ENCODE measurements at regions not wholly inside any gene's neighbourhood (a gene's known extent, or its start where the extent isn't known, plus 50 kb on each side); places are given as distances from the start of the nearest gene placed in this dataset.
"Not testable (repeated sequence)": the region's sequence is repeated elsewhere in the genome, so short reads cannot be mapped to it uniquely, and the experiment has no call there.

DNA sequence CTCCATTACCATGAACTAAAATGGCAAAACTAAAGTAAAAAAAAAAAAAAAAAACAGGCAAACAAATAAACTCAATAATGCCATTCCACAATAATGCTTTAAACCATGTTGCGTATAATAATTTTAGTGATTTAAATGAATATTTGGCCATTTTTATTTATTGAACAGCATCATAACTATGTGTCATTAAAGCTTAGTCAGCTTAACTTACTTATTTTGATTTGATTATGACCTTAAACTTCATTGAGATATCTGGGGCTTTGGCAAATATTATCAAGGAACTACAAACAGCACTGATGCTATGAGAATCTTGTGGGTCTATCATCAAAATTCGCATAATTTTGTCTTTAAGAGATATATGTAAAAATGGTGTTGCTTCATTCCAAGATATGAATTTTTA is 1610.3 kb upstream of the NUDT12 start:
- H3K4me1 Mint-ChIP-seq, result no peaks in the 10 kb centered on the region
- no peaks in the 10 kb centered on the region for H3K9me3 Mint-ChIP-seq
- H3K36me3 Mint-ChIP-seq (ENCODE audit: low read depth), result no peaks in the 10 kb centered on the region
- no peak overlapping the region for H3K27ac Mint-ChIP-seq
- no peaks in the 10 kb centered on the region for H3K27me3 Mint-ChIP-seq (ENCODE audit: low read depth, poor library complexity)
- no peak for DNase-seq
- TF ChIP-seq, protein P1, sequence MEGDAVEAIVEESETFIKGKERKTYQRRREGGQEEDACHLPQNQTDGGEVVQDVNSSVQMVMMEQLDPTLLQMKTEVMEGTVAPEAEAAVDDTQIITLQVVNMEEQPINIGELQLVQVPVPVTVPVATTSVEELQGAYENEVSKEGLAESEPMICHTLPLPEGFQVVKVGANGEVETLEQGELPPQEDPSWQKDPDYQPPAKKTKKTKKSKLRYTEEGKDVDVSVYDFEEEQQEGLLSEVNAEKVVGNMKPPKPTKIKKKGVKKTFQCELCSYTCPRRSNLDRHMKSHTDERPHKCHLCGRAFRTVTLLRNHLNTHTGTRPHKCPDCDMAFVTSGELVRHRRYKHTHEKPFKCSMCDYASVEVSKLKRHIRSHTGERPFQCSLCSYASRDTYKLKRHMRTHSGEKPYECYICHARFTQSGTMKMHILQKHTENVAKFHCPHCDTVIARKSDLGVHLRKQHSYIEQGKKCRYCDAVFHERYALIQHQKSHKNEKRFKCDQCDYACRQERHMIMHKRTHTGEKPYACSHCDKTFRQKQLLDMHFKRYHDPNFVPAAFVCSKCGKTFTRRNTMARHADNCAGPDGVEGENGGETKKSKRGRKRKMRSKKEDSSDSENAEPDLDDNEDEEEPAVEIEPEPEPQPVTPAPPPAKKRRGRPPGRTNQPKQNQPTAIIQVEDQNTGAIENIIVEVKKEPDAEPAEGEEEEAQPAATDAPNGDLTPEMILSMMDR (IDR thresholded peaks at IDR 0.05), result no peak
- no peak overlapping the region for H3K4me3 Mint-ChIP-seq

DNA sequence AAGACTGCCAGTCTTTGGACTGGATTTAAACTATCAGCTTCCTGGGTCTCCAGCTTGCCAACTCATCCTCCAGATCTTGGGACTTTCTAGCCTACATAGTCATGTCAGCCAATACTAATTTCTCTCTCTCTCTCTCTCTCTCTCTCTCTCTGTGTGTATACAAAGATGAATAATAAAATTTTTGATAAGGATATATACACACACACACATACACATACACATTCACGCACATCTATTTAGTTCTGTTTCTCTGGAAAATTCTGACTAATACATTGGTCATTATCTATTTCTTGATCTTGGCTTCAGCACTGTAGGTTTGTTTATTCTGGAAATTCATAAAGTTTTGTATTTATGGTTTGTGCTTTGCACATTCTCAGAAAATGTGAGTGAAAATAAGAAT is 1606.2 kb upstream of the NUDT12 start:
- H3K4me3 Mint-ChIP-seq, result no peak overlapping the region
- H3K9me3 Mint-ChIP-seq, result no peaks in the 10 kb centered on the region
- DNase-seq, result no peak
- no peaks in the 10 kb centered on the region for H3K27me3 Mint-ChIP-seq (ENCODE audit: low read depth, poor library complexity)
- TF ChIP-seq, protein P1 (IDR thresholded peaks at IDR 0.05), result no peak
- H3K4me1 Mint-ChIP-seq, result no peaks in the 10 kb centered on the region
- H3K27ac Mint-ChIP-seq, result no peak overlapping the region
- no peaks in the 10 kb centered on the region for H3K36me3 Mint-ChIP-seq (ENCODE audit: low read depth)

DNA sequence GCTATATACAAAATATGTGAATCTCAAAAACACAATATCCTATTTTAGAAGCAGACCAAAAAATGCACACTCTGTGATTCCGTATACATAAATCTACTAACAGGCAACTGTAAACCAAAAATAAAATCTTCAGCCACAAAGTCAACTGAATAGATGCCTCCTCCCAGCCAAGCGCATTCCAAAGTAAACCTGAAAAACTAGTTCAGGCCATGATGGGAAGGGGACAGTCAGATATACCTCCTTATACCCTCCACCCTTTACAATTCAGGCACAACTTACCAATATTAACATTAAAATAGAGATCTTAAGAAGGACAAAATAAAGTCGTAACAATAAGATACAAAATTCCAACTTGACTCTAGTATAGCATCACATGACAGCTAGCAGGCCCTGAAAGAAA is 1604.5 kb upstream of the NUDT12 start:
- TF ChIP-seq, protein P1 (IDR thresholded peaks at IDR 0.05), result no peak
- no peaks in the 10 kb centered on the region for H3K27me3 Mint-ChIP-seq (ENCODE audit: low read depth, poor library complexity)
- no peak for DNase-seq
- peaks cover 3% of the 10 kb centered on the region for H3K9me3 Mint-ChIP-seq
- H3K4me3 Mint-ChIP-seq, result no peak overlapping the region
- H3K36me3 Mint-ChIP-seq (ENCODE audit: low read depth), result no peaks in the 10 kb centered on the region
- no peaks in the 10 kb centered on the region for H3K4me1 Mint-ChIP-seq
- no peak overlapping the region for H3K27ac Mint-ChIP-seq

DNA sequence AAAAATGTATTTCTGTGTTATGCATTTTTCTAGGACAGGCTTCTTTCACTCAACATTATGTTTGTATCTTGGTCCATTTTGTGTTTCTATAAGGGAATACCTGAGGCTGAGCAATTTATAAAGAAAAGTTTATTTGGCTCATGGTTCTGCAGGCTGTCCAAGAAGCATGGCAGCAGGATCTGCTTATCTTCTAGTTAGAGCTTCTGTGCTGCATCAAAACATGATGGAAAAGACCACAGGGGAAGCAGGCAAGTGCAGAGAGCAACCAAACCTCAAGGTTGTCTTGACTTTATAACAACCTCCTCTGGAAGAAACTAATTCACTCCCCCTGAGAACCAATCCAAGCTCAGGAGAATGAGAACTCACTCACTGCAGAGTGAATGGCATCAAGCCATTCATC is 1601.0 kb upstream of the NUDT12 start:
- H3K4me1 Mint-ChIP-seq, result no peaks in the 10 kb centered on the region
- no peaks in the 10 kb centered on the region for H3K36me3 Mint-ChIP-seq (ENCODE audit: low read depth)
- H3K4me3 Mint-ChIP-seq, result no peak overlapping the region
- H3K27me3 Mint-ChIP-seq (ENCODE audit: low read depth, poor library complexity), result no peaks in the 10 kb centered on the region
- H3K9me3 Mint-ChIP-seq, result peaks cover 12% of the 10 kb centered on the region
- TF ChIP-seq, protein P1 (IDR thresholded peaks at IDR 0.05), result no peak
- H3K27ac Mint-ChIP-seq, result no peak overlapping the region
- DNase-seq, result no peak

DNA sequence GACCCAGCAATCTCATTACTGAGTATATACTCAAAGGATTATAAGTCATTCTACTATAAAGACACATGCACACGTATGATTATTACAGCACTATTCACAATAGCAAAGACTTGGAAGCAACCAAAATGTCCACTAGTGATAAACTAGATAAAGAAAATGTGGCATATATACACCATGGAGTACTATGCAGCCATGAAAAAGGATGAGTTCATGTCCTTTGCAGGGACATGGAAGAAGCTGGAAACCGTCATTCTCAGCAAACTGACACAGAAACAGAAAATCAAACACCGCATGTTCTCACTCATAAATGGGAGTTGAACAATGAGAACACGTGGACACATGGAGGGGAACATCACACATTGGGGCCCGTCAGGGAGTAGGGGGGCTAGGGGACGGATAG is 1600.0 kb upstream of the NUDT12 start:
- H3K4me1 Mint-ChIP-seq; H3K27me3 Mint-ChIP-seq (ENCODE audit: low read depth, poor library complexity); H3K4me3 Mint-ChIP-seq; H3K27ac Mint-ChIP-seq; DNase-seq; H3K36me3 Mint-ChIP-seq (ENCODE audit: low read depth): not testable (repeated sequence)
- peaks cover 12% of the 10 kb centered on the region for H3K9me3 Mint-ChIP-seq

DNA sequence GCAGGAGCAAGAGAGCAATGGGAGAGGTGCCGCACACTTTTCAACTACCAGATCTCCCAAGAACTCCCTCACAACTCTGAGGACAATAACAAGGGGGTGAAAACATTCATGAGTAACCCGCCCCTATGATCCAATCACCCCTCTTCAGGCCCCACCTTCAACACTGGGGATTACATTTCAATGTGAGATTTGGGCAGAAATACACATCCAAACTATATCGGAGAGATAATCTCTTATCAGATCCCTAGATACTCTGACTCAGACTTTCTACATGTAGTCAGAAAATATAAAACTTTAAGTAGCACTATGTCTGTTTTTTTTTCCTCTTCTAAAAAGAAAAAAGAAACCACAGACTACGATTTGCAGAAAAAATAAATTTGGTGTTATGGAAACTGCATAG is 1595.9 kb upstream of the NUDT12 start:
- Mint-ChIP-seq H3K36me3 (ENCODE audit: low read depth) (no peaks in the 10 kb centered on the region), H3K9me3 (peaks cover 12% of the 10 kb centered on the region), H3K4me3 (no peak overlapping the region), H3K27me3 (ENCODE audit: low read depth, poor library complexity) (no peaks in the 10 kb centered on the region), H3K27ac (no peak overlapping the region), H3K4me1 (no peaks in the 10 kb centered on the region)
- no peak for DNase-seq
- TF ChIP-seq, protein P1 (IDR thresholded peaks at IDR 0.05), result no peak

Data from nephron progenitor cell (in vitro differentiated cells).